BE2C (cell line): ENCODE measurements at regions not wholly inside any gene's neighbourhood (a gene's known extent, or its start where the extent isn't known, plus 50 kb on each side); places are given as distances from the start of the nearest gene placed in this dataset.
"Not testable (repeated sequence)": the region's sequence is repeated elsewhere in the genome, so short reads cannot be mapped to it uniquely, and the experiment has no call there.

Source experiments
- DNase-seq: peaks from one replicate; pipeline ENCODE4 v3.0.0-alpha.2; 2020
- H3K27me3 ChIP-seq: fragments of 250-450 bp; sonication (Bioruptor Pico); 2 replicates; pipeline ENCODE4 v1.5.1; 2020; ENCODE audit warnings: mild to moderate bottlenecking
- H3K36me3 ChIP-seq: fragments of 250-450 bp; sonication (Bioruptor Pico); 2 replicates; pipeline ENCODE4 v1.5.1; 2020; ENCODE audit warnings: mild to moderate bottlenecking
- H3K4me1 ChIP-seq: fragments of 250-450 bp; sonication (Bioruptor Pico); 2 replicates; pipeline ENCODE4 v1.5.1; 2020
- H3K4me3 ChIP-seq: 2 replicates; pipeline ENCODE4 v1.5.1; 2011; ENCODE audit warnings: low read depth, low read length
- H3K9me3 ChIP-seq: fragments of 250-450 bp; sonication (Bioruptor Pico); 2 replicates; pipeline ENCODE4 v1.5.1; 2020
- TF ChIP-seq, protein P1 (sequence below): IDR thresholded peaks from 2 replicates; pipeline ENCODE4 v1.5.1; 2012; ENCODE audit warnings: mild to moderate bottlenecking, low read depth, low read length

DNA sequence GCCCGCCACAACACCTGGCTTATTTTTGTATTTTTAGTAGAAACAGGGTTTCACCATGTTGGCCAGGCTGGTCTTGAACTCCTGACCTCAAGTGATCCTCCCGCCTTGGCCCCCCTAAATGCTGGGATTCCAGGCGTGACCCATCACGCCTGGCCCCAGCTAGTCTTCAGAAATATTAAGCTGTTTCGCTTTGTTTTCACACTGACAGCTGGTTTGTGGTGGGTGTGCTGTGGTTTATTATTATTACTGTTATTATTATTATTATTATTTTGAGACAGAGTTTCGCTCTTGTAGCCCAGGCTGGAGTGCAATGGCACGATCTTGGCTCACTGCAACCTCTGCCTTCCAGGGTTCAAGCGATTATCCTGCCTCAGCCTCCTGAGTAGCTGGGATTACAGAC lies 101.6 kb upstream of the CCZ1B start:
- H3K9me3 ChIP-seq, DNase-seq, H3K36me3 ChIP-seq, H3K27me3 ChIP-seq, H3K4me3 ChIP-seq, H3K4me1 ChIP-seq: not testable (repeated sequence)

DNA sequence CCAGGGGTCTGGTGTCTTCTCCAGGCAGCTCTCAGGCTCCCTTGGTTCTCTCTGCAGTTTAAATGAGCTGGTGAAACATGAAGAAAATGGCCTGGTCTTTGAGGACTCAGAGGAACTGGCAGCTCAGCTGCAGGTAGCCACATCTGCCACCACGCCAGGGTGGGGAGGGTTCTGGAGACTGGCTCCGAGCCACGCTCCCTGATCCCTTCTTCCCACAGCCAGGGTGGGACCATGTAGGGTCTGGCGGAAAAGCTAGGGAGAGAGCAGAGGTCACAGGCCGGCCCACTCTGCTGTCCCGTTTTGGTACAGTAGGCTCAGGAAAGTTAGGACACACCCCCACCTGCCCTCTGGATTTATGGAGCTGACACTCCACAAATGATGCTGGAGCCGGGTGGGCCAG lies 103.5 kb upstream of the CCZ1B start:
- H3K4me3 ChIP-seq, DNase-seq, H3K36me3 ChIP-seq, H3K4me1 ChIP-seq, H3K9me3 ChIP-seq, H3K27me3 ChIP-seq: not testable (repeated sequence)

DNA sequence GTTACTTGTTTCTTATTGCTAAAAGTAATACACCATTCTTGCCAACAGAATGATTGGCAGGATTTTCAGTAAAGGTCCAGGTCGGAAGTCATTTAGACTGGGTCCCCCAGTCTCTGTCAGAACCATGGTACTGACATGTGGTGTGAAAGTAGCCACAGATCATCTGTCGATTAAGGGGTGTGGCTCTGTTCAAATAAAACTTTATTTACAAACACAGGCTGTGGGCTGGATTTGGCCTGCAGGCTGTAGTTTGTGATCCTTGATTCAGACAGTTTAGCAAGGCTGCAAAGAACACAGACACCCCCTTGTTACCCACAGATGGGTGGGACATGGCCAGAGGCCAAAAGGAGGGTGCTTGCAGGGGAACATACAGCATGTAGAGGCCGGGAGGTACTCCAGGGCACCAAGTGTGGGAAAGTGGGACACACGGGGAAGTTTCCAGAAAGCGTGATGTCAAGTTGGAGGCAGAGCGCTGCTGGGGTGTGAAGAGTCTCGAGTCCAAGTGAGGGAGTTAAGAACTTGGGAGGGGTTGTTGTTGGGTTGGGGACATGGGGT lies 104.1 kb upstream of the CCZ1B start:
- H3K4me1 ChIP-seq, DNase-seq, H3K9me3 ChIP-seq, H3K27me3 ChIP-seq, H3K36me3 ChIP-seq, H3K4me3 ChIP-seq: not testable (repeated sequence)

DNA sequence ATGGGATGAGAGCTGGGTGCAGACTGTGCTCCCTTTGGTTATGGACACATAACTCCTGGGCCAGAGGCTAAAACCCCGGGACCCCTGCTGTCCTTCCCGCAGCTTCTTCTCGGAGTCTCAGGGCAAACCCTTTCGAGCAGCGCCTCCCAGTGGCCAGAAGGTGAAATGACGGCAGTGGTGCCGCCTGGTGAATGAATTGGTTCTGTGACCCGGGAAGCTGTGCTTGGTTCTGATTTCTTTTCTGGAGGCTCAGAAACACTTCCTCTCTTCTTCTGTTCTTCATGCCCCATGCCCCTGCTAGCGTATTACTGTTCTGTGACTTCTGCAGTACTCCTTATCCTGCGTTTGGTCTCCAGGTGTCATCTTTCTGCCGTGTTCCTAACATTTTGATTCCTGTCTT lies 104.7 kb upstream of the CCZ1B start:
- not testable (repeated sequence) for H3K36me3 ChIP-seq, H3K4me1 ChIP-seq, H3K9me3 ChIP-seq, H3K27me3 ChIP-seq, H3K4me3 ChIP-seq
- peak; percentile 26 for DNase-seq
- TF ChIP-seq, protein P1, sequence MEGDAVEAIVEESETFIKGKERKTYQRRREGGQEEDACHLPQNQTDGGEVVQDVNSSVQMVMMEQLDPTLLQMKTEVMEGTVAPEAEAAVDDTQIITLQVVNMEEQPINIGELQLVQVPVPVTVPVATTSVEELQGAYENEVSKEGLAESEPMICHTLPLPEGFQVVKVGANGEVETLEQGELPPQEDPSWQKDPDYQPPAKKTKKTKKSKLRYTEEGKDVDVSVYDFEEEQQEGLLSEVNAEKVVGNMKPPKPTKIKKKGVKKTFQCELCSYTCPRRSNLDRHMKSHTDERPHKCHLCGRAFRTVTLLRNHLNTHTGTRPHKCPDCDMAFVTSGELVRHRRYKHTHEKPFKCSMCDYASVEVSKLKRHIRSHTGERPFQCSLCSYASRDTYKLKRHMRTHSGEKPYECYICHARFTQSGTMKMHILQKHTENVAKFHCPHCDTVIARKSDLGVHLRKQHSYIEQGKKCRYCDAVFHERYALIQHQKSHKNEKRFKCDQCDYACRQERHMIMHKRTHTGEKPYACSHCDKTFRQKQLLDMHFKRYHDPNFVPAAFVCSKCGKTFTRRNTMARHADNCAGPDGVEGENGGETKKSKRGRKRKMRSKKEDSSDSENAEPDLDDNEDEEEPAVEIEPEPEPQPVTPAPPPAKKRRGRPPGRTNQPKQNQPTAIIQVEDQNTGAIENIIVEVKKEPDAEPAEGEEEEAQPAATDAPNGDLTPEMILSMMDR: peak; percentile 21; the same call in 1 of the 2 replicates

DNA sequence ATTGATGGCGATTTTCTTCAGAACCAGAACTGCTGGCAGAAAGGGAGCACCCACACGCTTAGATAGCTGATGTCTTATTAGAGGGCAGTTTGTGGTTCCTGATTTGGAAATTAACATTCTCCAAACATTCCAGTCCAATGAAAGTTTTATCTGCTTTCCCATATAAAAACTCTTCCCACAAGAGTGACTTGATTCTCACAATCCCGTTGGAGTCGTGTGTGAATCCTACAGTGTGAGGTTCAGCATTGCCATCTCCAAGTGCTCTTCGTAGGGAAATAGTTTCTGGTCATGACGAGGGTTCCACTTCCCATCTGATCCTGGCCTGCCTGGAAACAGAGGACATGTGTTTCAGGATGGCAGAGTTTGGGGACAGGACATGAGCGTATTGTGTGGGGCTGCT lies 105.4 kb upstream of the CCZ1B start:
- DNase-seq, H3K4me3 ChIP-seq, H3K4me1 ChIP-seq, H3K36me3 ChIP-seq, H3K27me3 ChIP-seq, H3K9me3 ChIP-seq: not testable (repeated sequence)

DNA sequence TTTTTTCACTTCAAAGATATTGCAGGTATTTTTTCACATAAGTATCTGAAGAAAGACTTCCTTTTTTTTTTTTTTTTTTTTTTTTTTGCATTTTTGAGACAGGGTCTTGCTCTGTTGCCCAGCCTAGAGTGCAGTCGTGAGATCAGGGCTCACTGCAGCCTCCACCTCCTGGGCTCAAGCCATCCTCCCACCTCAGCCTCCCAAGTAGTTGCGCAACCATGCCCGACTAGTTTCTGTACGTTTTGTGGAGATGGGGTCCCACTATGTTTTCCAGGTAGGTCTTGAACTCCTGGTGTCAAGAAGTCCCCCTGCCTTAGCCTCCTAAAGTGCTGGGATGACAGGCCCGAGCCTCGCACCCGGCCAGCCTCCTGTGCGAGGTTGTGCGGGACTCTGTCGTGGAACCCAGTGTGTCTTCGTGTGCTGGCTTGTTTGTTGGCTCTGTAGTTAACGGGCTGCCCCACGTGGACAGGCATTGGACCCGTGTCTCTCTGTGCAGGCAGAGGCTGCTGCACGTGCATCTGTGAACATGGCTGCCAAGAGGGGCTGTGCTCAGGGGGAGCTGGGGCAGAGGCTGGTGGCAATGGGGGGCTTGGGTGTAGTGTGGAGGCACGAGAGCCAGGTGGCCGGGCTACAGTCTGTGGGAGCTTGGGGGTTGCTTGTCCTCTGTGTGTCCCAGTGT lies 108.0 kb upstream of the CCZ1B start:
- H3K4me1 ChIP-seq, H3K4me3 ChIP-seq, H3K9me3 ChIP-seq, H3K27me3 ChIP-seq, DNase-seq, H3K36me3 ChIP-seq: not testable (repeated sequence)

DNA sequence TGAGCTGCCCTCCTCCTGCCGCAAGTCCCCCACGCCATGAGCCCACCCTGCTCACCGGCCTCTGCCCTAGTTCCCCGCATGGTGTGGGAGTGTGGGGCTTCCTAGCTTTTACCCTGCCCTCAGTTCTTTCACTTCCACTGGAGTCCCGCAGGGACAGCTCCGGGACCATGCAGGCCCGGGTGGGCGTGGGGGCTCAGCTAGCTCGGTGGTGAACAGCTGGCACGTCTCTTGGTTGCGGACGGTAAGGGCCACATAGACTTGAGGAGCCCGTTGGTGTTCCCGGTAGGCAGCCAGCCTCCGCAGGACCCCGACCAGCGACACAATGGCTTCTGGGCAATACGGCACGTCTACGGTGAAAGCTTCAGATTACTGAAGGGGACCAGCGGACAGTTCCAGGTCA lies 108.9 kb upstream of the CCZ1B start:
- Histone ChIP-seq H3K9me3 (no peaks in the 10 kb centered on the region), H3K27me3 (no peaks in the 10 kb centered on the region), H3K4me1 (no peaks in the 10 kb centered on the region), H3K4me3 (no peak overlapping the region), H3K36me3 (no peaks in the 10 kb centered on the region)
- TF ChIP-seq, protein P1: no peak
- no peak for DNase-seq

DNA sequence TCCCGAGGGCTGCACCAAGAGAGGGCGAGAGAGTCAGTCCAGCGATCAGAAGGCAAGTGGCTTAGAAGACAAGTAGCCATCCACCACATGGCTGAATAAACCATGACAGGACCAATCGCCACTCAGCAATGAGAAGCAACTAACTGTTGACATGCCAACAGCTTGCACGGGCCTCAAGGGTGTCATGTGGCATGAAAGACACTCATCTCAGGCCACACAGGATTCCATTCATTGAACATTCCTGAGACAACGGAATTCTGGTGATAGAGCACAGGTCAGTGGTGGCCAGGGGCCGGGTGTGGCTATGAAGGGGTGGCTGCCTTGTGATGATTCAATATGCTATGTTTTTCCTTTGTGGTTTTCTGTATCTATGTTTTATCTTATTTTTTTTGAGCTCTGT lies 110.6 kb upstream of the CCZ1B start:
- H3K9me3 ChIP-seq, H3K27me3 ChIP-seq, DNase-seq, H3K4me1 ChIP-seq, H3K4me3 ChIP-seq, H3K36me3 ChIP-seq: not testable (repeated sequence)

DNA sequence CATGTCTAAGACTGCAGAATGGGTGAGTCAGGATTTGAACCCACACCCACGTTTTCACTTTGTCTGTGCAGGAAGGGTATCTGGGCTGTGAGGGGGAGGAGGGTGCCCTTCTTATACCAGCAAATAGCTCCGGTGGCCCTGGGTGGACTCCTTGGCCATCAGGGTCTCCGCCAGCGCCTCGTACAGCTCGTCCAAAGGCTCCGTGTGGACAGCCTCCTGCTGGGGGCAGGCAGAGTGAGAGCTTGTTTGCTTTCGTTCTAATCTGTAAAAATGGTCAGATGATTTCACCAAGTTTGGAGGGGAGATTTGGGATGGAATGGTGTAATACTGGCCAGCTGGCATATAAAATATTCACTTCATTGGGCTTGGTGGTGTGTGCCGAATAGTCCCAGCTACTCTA lies 111.7 kb upstream of the CCZ1B start:
- not testable (repeated sequence) for H3K9me3 ChIP-seq, H3K4me1 ChIP-seq, H3K27me3 ChIP-seq, H3K4me3 ChIP-seq, DNase-seq, H3K36me3 ChIP-seq

DNA sequence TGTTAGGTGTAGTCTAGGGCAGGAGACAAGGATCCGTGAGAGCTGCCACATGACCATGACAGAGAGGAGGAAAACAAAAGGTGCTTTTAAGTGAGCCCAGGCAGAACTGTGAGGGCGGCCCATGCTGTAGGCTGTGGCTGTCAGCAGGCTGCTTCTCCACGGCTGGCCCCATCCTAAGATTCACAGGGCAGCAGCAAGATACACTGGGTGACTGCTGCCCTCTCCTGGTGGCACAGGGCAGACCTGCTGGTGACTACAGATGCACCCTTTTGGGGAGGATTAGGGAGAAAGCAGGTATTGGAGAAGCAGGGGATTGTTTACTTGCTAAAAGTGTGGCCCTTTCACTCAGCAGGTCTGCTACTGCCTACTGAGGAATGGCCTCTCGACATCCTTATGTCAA lies 112.2 kb upstream of the CCZ1B start:
- TF ChIP-seq, protein P1: peak; percentile 46
- H3K36me3 ChIP-seq, H3K4me3 ChIP-seq, H3K27me3 ChIP-seq, H3K9me3 ChIP-seq, H3K4me1 ChIP-seq: not testable (repeated sequence)
- peak; percentile 34 for DNase-seq

DNA sequence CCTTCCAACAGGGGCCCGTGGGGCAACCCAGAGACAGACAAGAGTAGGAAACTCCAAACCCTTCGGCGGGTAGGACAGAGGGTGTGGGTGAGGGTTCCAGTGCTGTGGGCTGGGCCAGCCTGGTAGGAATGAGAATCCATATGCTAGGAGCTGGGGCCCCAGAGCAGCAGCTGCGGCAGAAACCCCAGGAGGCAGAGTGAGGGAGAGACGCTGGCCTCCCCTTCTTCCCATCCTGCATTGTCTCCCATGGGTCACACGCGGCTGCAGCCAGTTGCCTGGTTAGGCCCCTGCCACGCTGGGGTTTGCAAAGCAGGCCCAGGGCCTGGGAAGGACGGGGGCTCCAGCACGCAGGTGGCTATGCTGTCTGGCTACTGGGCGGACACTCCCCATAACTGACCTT lies 113.1 kb upstream of the CCZ1B start:
- not testable (repeated sequence) for H3K9me3 ChIP-seq, H3K36me3 ChIP-seq, H3K4me3 ChIP-seq, H3K27me3 ChIP-seq, H3K4me1 ChIP-seq, DNase-seq

DNA sequence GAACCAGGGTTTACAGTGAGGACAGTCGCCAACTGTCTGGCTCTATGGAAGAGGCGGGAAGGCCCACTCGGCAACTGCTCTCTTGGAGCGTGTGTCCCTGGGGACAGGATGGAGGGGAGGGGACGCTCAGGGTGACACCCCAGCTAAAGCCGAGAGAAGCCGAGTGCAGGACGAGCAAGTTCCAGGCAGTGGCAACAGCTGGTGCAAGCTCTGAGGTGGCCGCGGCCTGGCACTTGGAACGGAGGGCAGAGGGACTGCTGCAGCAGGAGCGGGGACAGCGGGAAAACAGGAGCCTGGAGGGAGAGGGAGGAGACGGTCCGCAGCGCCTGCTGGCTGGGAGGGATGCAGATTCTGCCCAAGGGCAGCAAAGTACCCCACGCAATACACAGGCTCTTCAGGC lies 113.8 kb upstream of the CCZ1B start:
- peak; percentile 23 for DNase-seq
- not testable (repeated sequence) for H3K9me3 ChIP-seq, H3K4me1 ChIP-seq, H3K36me3 ChIP-seq, H3K27me3 ChIP-seq, H3K4me3 ChIP-seq

DNA sequence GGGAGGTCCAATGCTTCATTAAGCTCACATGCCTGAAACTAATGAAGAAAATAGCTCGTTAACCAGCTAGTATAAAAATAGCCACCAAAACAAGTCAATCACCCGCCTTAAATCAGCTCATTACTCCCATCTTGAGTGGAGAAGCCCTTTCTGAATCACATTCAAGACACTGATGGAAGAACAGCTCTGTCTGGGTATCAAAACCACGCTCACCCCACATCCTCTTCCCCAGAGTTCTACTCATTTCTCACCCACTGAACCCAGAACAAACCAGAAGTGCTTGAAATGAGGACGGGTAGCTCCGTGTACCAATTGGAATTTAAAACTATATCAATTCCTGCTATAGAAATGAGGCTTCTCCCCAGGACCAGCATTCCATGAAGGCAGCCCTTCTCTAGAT lies 120.8 kb upstream of the CCZ1B start:
- not testable (repeated sequence) for H3K36me3 ChIP-seq, H3K4me1 ChIP-seq, DNase-seq, H3K27me3 ChIP-seq, H3K9me3 ChIP-seq, H3K4me3 ChIP-seq
